OCI-LY1 (cell line): ENCODE measurements at regions not wholly inside any gene's neighbourhood (a gene's known extent, or its start where the extent isn't known, plus 50 kb on each side); places are given as distances from the start of the nearest gene placed in this dataset.

Source experiments
- H2AFZ ChIP-seq: fragments of 200-600 bp; sonication (generic), shearing (Covaris generic); 2 replicates; pipeline ENCODE4 v1.6.0; 2014; ENCODE audit warnings: antibody characterized with exemption, mild to moderate bottlenecking, low read length
- H3F3A ChIP-seq: fragments of 200-600 bp; sonication (generic), shearing (Covaris generic); 2 replicates; pipeline ENCODE4 v1.6.0; 2014; ENCODE audit warnings: mild to moderate bottlenecking, antibody characterized with exemption, low read length, moderate library complexity; ENCODE audit not compliant: insufficient read depth
- H3K27ac ChIP-seq: fragments of 200-600 bp; sonication (generic); 2 replicates; pipeline ENCODE4 v1.5.1; 2014; ENCODE audit warnings: low read length, mixed run types, mild to moderate bottlenecking, low read depth; ENCODE audit not compliant: poor library complexity, severe bottlenecking
- H3K27me3 ChIP-seq: fragments of 200-600 bp; sonication (generic); 2 replicates; pipeline ENCODE4 v1.6.0; 2014; ENCODE audit warnings: antibody characterized with exemption, mild to moderate bottlenecking, low read length, moderate library complexity; ENCODE audit not compliant: insufficient read depth
- H3K36me3 ChIP-seq: fragments of 200-600 bp; sonication (generic); 2 replicates; pipeline ENCODE4 v1.6.1; 2014; ENCODE audit warnings: mild to moderate bottlenecking, antibody characterized with exemption, low read length, moderate library complexity, mixed read lengths; ENCODE audit not compliant: insufficient read depth
- H3K4me1 ChIP-seq: fragments of 200-600 bp; sonication (generic); 2 replicates; pipeline ENCODE4 v1.5.1; 2014; ENCODE audit warnings: mild to moderate bottlenecking, low read length, moderate library complexity; ENCODE audit not compliant: insufficient read depth, severe bottlenecking
- H3K4me2 ChIP-seq: fragments of 200-600 bp; sonication (generic), shearing (Covaris generic); 2 replicates; pipeline ENCODE4 v1.6.1; 2014; ENCODE audit warnings: low read length
- H3K4me3 ChIP-seq: fragments of 200-600 bp; sonication (generic); 2 replicates; pipeline ENCODE4 v1.5.1; 2014; ENCODE audit warnings: low read length, low read depth, mild to moderate bottlenecking, mixed read lengths; ENCODE audit not compliant: poor library complexity, severe bottlenecking
- H3K79me2 ChIP-seq: fragments of 200-600 bp; shearing (Covaris generic); 2 replicates; pipeline ENCODE4 v1.6.1; 2016; ENCODE audit warnings: mixed run types, low read length, mixed read lengths; ENCODE audit not compliant: insufficient read depth
- H3K9ac ChIP-seq: fragments of 200-600 bp; sonication (generic), shearing (Covaris generic); 2 replicates; pipeline ENCODE4 v1.6.1; 2014; ENCODE audit warnings: mild to moderate bottlenecking, low read length, mixed read lengths
- H3K9me2 ChIP-seq: fragments of 200-600 bp; sonication (generic), shearing (Covaris generic); 2 replicates; pipeline ENCODE4 v1.6.1; 2014; ENCODE audit warnings: low read depth, mild to moderate bottlenecking, low read length, mixed read lengths
- H3K9me3 ChIP-seq: fragments of 200-600 bp; shearing (Covaris generic); 2 replicates; pipeline ENCODE4 v1.6.1; 2014; ENCODE audit warnings: low read length, mixed read lengths
- H4K20me1 ChIP-seq: fragments of 200-600 bp; sonication (generic), shearing (Covaris generic); 2 replicates; pipeline ENCODE4 v1.6.0; 2016; ENCODE audit warnings: mild to moderate bottlenecking, low read length; ENCODE audit not compliant: insufficient read depth
- CTCF ChIP-seq: fragments of 200-600 bp; sonication (generic), shearing (Covaris generic); IDR thresholded peaks from 2 replicates; pipeline ENCODE4 v1.5.1; 2017; ENCODE audit warnings: mild to moderate bottlenecking, antibody characterized with exemption, low read length, moderate library complexity, mixed read lengths
- EZH2 ChIP-seq: fragments of 200-600 bp; sonication (generic), shearing (Covaris generic); IDR thresholded peaks from 2 replicates; pipeline ENCODE4 v1.8.0; 2017; ENCODE audit warnings: borderline replicate concordance, mixed run types, mild to moderate bottlenecking, antibody characterized with exemption, low read length, moderate library complexity, mixed read lengths

- Histone ChIP-seq H2AFZ (no peak overlapping the region), H3K27ac (no peak overlapping the region), H3K9me2 (no peaks in the 10 kb centered on the region), H3K4me3 (no peak overlapping the region), H3K4me1 (no peaks in the 10 kb centered on the region), H3K9ac (no peak overlapping the region), H3F3A (no peaks in the 10 kb centered on the region), H3K79me2 (no peaks in the 10 kb centered on the region), H3K9me3 (no peaks in the 10 kb centered on the region), H4K20me1 (no peaks in the 10 kb centered on the region), H3K36me3 (no peaks in the 10 kb centered on the region), H3K4me2 (no peak overlapping the region), H3K27me3 (no peaks in the 10 kb centered on the region)
- TF ChIP-seq CTCF (no peak), EZH2 (no peak)
Observed at GRCh38 chr7:25772802-25773201, 379.2 kb upstream of the NFE2L3 start.

GRCh38 chr7:25774675-25775074, 377.3 kb upstream of the NFE2L3 start:
- Histone ChIP-seq H3K4me3 (no peak overlapping the region), H4K20me1 (no peaks in the 10 kb centered on the region), H3K79me2 (no peaks in the 10 kb centered on the region), H2AFZ (no peak overlapping the region), H3K9me2 (no peaks in the 10 kb centered on the region), H3K4me1 (no peaks in the 10 kb centered on the region), H3K4me2 (no peak overlapping the region), H3K9me3 (no peaks in the 10 kb centered on the region), H3K27ac (no peak overlapping the region), H3K36me3 (no peaks in the 10 kb centered on the region), H3K27me3 (no peaks in the 10 kb centered on the region), H3K9ac (no peak overlapping the region), H3F3A (no peaks in the 10 kb centered on the region)
- TF ChIP-seq EZH2 (no peak), CTCF (no peak)

GRCh38 chr7:25775570-25775969, 376.4 kb upstream of the NFE2L3 start:
- Histone ChIP-seq H3K9me2 (no peaks in the 10 kb centered on the region), H3K4me3 (no peak overlapping the region), H3K27ac (no peak overlapping the region), H3K27me3 (no peaks in the 10 kb centered on the region), H3K4me1 (no peaks in the 10 kb centered on the region), H4K20me1 (no peaks in the 10 kb centered on the region), H3K36me3 (no peaks in the 10 kb centered on the region), H3K9me3 (no peaks in the 10 kb centered on the region), H3K79me2 (no peaks in the 10 kb centered on the region), H3F3A (no peaks in the 10 kb centered on the region), H2AFZ (no peak overlapping the region), H3K9ac (no peak overlapping the region), H3K4me2 (no peak overlapping the region)
- TF ChIP-seq EZH2 (no peak), CTCF (no peak)
